Fibroblast of peridontal ligament (primary cell): ENCODE measurements at regions not wholly inside any gene's neighbourhood (a gene's known extent, or its start where the extent isn't known, plus 50 kb on each side); places are given as distances from the start of the nearest gene placed in this dataset.

ENCODE experiments used
- DNase-seq: peaks from one replicate; pipeline ENCODE4 v3.0.0-alpha.2; 2010; ENCODE audit errors: extremely low read depth

DNA sequence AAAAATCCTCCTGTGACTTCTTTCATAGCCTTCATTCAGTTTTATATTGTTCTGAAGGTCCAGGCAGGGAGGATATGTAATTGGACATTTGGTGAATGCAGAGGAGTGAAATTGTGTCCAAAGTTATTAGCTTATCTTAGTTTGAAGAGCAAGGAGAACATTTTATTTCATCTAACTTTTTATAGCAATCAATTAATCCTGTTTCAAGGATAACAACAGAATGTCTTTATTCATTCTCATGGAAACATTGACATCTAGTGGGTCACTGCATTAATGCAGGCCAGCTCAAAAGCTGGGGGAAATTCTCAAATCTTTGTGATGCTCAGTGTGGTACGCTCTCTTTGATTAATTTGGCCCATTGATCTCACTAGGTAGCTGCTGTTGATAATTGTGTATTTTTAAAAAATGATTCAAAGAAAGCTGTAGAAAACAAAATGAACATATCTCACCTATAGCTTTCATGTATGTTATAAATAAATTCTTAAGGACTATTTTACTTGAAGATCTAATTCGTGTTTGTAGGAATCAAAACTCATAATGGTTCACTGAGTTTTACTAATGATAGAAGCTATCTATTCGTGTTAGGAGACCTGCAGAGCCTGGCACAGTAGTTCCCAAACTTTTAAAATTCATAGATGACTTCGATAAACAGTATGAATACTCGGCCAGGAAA, 150.8 kb upstream of the KCNMB2 start:
- peak; percentile 80 for DNase-seq

DNA sequence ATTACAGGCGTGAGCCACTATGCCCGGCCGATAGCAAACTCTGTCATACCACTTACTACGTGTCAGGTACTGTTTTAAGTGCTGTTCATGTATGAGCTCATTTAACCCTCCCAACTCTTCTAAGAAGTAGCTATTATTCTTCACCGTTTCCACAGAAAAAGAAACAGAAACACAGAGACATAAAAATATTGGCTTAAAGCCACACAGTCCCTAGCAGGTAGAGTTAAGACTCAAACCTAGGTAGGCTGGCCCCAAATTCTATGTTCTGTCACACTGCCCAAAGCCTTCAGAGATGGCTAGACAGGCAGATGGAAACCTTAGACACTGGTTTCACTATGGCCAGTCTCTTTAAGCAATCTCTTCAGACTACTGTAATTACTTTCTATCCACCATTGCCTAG, 149.8 kb upstream of the KCNMB2 start:
- DNase-seq, result no peak

DNA sequence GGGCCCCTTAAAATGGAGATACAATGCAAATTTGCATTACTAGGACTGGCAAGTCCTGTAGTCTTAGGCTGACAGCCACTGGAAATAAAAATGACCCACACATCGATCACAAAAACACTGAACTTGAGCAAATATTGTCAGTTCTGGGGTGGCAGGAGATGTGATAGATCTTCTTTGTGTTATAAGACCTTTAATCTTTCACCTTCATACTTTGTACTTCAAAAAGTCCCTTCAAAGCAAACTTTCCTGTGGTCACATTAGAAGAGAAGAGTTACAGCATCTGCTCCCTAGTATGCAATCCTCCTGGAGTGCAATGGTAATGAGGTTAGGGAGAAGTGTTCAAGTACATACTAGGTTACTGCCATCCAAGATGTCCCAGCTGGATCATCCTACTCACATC, 149.4 kb upstream of the KCNMB2 start:
- no peak for DNase-seq

DNA sequence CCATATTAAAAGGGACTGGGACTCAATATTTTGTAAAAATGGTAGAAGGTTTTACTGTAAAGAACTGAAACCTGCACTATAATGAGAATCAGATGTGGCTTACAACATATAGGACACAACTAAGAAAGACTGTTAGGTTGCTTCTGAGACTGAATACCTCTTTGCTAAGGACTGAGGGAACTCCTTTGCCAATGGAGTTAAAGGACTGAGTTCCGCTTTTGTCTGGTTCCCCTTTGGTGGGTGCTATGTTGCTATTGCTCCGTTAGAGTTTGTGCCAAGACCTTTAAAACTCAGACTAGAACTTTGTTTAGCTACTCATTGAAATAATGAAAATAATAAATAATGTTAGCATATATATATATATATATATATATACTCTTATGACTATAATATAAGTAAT, 147.8 kb upstream of the KCNMB2 start:
- no peak for DNase-seq

DNA sequence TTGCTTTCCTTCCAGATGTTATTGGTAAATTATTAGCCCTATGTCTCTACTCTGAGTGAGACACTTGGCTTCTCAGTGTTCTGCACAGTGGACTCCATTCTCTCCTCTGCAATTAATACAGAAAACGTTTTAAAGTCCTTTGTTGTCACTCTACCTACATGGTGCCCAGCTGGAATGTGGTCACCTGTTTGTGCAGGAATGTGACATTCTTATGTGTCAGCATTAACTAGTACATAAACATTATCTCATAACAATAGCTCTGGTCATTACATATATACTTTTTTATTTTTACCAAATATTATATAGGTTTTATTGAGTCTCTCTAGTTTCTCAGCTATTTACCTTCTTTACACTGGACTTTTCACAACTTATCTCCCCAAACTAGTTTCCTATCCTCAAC, 147.0 kb upstream of the KCNMB2 start:
- no peak for DNase-seq

DNA sequence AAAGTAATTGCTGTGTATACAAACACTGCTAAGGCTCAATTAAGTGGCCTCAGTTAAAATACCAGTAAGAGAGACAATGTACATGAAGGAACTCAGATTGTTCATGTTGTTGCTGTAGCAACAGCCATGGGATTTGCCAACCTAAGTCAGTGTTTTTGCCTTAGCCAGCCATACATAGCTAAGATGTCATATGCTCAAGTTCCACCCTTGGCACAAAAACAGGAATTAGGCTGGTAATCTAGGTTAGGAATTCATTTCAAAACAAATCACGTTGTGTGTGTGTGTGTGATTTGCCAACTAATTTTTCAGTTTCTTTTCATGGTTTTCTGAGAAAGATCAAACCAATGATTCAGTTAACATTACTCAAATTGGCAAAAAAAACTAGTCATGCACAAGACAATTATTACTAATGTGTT, 143.7 kb upstream of the KCNMB2 start:
- peak; percentile 96 for DNase-seq

DNA sequence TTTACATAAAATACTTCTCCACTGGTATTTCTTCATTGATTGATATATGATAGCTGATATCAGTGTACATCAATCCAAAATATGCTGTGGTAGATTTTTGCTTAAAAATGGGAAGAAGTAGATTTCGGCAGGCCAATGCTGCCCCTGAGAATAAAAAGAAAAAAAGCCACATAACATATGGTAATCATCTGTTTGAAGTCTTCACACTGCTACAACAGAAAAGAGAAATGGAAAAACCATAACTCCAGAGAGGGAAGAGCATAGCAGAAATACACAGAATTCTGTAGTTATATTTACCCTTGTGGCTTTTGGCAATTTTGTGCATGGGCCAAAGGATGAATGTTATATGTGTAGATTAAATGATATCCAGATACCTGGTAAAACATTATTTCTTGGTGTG, 143.1 kb upstream of the KCNMB2 start:
- peak; percentile 44 for DNase-seq

DNA sequence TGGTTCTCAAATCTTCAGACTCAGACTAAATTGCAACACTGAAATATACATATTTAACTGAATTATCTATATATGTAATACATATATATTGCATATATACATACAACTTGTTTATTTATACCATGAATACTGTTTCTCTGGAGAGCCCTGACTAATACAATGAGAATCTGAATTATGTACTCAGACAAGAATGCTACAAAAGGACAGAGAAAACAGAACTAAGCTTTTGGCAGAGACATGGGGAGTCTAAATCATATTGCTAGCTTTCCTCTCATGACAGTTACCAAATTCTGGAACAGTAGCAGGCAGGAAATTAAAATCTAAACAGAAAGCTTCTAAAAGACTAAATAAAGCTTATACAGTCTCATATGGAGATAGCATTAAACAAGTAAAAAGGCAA, 142.4 kb upstream of the KCNMB2 start:
- DNase-seq, result peak; percentile 86

DNA sequence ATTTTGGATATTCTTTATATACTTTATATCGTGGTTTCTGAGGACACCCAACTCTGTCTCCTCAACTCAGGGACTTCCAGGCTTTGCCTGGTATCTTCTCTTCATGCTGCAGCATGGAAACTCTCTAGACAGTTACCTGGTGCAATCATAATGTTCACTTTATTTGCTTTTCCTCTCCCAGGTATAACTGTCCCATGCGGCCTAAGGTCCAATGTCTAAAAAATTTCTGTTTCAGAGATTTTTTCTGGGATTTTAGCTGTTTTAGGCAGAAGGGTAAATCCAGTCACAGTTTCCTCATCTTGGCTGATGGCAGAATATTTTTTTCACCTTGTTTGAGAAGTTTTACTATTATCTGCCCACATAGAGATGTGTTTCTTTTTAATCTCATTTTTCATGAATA, 139.9 kb upstream of the KCNMB2 start:
- DNase-seq, result no peak

DNA sequence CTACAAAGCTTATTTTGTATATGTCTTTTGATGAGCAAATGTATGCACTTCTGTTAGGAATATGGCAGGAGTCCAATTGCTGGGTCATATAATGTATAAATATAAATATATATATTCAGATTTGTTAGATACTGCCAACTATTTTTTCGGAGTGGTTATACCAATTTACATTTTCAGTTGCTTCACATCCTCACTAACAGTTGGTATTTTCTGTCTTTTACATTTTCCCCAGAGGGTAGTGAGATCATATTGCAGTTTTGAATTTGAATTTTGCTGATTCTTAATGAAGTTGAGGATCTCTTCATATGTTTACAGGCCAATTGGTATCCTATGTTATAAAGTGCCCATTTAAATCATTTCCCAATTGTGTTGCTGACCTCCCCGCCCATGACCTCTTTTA, 139.0 kb upstream of the KCNMB2 start:
- no peak for DNase-seq

DNA sequence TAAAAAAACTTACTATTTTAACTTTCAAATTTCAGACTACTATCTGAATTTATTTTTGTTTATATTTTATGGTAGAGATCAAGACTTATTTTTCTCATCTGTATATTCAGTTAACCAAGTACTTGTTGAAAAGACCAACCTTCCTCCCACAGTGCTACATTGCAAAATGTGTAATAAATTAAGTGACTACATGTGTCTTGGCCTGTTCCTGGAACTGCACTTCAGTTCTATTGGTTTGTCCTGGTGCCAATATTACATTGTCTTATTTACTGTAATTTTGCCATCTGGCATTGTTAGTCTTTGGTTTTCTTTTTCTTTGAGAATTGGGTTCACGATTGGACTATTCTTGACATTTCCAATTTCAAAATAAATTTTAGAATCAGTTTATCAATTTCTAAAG, 138.4 kb upstream of the KCNMB2 start:
- peak; percentile 71 for DNase-seq

DNA sequence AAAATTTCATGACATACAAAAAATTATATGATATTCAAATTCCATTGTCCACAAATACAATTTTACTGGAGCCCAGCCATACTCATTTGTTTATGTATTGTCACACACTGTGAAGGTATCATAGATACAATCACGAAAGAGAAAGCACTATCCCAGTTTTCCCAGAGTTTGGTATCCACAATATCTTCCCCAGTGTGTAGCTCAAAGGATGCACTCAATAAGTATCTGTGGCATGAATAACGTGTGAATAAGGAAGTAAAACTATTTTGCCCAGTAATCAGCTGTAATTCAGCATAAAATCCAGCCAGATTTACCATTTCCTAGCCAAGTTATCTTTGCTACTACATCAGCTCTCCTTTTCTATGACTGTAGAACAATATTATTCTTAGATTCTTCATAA, 131.3 kb upstream of the KCNMB2 start:
- peak; percentile 45 for DNase-seq

DNA sequence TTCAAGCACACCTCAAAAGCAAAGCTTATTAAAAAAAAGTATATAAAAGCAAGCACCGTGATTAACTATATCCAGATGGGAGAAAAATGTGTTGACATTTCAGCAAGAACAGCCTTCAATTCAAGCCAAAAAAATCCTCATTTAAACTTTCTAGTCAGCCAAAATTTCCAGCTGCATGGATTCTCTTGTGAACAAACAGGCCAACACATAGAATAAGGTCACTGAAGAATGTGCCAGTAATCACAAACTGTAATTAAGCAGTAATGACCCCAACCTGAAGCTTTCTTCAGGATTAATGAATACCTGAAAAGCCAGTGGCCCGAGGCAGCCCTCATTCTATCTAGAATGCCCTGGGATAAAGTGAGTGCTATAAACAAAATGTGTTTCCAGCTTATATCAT, 130.7 kb upstream of the KCNMB2 start:
- peak; percentile 75 for DNase-seq

DNA sequence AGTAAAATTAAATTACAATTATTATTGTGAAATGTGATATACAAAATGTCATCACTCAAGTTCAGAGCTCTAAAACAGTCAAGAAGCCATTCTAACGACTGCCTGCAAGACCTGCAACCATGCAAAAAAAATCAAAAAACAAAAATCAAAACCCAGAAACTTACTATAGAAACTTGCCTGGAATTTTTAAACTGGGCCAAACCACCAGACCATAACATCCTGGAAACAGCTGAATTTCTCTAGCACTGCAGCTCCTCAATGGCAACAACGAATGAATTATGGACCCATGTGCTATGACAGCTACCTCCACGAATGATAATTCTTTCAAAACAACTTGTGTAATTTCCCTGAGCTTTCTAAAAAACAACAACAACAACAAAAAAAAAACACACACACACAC, 130.0 kb upstream of the KCNMB2 start:
- peak; percentile 75 for DNase-seq

DNA sequence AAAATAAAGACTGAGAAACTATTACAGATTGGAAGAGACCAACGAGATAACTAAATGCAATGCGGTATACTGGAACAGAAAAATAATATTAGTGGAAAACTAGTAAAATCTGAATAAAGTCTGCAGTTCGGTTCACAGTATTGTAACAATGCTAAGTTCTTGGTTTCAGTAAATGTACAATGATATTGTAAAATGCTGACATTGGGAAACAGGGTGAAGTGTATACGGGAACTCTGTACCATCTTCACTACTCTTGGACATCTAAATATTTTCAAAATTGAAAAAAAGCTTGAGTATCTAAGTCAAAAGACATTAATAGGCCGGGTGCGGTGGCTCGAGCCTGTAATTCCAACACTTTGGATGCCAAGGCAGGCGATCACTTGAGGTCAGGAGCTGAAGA, 120.9 kb upstream of the KCNMB2 start:
- DNase-seq, result no peak

DNA sequence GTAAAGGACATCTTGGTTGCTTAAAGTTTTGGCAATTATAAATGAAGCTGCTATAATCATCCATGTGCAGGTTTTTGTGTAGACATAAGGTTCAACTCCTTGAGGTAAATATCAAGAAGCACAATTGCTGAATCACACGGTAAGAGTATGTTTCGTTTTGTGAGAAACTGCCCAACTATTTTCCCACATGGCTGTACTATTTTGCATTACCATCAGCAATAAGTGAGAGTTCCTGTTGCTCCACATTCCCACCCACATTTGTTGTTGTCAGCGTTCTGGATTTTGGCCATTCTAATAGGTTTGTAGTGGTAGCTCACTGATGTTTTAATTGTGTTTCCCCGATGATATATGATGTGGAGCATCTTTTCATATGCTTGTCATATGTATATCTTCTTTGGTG, 118.5 kb upstream of the KCNMB2 start:
- DNase-seq, result no peak

DNA sequence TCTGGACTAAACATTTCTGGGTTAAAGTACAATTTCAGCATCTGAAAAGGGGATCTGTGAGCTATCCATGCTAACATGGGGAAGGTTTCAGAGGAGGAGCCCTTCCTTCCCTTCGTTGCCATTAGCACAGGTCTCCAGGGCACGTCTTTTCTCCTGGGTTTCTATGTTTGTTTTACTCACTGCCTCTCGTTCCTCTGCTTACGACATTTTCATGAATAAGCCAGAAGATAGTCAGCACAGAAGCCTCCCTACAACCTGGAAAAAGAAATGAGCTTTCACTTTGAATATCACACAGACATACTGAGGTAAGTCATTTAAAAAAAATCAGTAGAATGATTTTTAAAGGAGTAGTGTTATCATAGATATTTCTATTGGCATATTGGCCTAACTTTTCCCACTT, 117.2 kb upstream of the KCNMB2 start:
- DNase-seq, result peak; percentile 60

DNA sequence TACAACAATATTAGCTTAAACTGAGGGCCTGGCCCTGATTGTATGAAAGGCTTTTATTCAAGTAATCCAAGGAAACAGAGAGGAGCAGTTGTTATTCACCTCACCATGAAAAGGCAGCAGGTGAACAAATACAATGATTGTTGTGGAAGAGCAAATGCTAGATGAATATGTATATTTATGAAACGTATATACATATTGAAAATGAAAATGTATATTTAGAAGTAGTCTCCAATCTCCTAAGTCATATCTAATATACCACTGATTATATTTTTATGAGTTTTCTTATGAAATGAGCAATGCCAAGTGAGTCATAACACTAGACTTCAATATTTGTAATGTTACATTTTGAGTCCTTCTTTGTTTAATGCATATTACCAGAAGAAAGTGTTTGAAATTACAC, 116.2 kb upstream of the KCNMB2 start:
- no peak for DNase-seq

DNA sequence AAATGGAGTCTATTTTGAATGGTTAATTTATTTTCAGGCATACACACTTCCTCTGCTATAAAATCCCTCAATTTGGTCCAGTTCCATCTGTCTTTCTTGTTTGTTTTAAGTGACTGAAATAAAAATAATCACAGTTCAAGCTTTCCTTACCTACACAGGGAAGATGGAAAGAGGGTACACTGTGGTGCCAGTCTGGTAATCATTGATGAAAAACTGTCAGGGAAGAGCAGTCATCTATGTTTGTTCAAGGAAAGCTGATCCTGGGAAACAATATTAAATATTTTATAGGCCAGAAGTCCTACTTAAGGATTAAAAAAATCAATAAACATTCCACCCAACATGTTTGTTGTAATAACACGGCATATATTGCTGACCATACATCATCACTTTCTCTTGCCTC, 115.2 kb upstream of the KCNMB2 start:
- DNase-seq, result no peak

DNA sequence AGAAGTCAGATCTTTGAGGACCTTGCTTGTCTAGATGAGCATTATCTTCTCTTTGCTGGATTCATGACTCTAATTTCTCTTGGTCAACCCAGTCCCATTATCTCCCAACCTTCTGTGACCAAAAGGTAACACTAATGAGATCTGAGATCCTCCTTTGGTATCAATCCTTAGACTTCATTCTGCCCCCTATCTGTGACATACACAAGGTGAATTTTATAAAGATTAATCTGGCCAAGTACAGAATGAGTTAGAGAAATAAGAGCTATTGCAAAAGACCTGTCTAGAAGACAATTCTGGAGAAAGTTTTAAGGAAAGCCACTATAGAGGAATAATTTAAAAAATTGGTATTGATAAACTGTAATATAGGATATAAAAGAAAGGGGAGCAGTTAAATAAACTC, 113.8 kb upstream of the KCNMB2 start:
- no peak for DNase-seq

DNA sequence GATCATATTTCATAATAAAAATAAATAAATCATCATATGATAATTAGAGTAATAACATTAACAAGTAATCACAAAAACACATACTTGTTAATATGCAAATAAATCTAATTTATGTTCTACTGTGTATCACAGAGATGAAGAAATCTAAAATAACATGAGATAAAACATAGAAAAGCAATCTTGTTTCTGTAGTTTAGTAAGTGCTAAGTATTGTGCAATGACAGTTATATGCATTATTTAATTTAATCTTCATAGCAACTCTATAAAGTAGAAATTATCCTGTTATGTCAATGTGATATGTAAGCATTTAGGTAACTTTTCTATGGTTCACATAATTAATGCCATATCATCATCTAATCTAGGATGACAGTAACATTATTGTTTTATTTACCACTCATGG, 108.2 kb upstream of the KCNMB2 start:
- DNase-seq, result no peak

DNA sequence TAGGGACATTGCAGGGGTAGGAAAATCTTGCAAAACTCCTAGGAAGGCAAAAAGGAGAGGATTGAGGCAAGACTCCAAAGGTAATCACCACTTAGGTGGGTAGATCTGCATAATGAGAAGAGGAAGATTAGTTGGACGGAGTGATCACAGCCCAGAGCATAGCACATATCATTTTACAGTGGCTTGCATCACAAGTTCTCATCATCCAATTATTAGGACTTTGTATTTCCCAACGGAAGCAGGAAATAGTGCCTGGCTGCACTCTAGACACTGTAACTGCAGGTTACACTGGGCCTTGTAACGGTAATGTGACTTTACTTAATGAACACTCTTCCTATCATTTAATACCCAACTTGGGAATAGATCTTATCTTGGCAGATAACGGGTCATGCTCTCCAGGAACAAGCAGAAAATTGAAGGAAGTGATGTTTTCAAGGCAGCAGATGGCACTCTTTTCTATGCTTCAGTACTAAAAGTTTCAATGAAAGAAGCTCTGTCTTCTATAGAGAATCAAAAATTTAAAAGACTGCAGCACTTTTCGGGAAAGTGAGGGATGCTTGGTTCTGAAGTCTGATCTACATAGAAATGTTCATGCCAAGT, 101.9 kb upstream of the KCNMB2 start:
- DNase-seq, result peak; percentile 54

DNA sequence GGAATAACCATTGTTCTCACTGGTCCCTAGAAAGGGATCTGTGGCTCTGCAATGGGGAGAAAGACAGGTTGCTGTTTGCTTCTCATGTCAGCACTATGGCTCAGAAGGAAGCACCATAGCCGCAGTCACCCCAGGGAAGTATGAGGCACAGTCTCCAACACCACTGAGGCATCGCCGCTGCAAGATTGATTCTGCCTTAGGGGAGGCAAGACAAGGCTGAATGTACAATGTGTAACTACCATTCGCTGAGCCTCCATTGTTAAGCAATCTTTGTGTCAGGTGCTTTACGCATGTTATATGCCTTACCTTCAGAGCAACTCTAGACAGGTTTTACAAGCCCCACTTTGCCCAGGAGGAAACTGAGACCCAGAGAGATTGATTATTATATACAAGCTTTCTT, 100.7 kb upstream of the KCNMB2 start:
- no peak for DNase-seq

DNA sequence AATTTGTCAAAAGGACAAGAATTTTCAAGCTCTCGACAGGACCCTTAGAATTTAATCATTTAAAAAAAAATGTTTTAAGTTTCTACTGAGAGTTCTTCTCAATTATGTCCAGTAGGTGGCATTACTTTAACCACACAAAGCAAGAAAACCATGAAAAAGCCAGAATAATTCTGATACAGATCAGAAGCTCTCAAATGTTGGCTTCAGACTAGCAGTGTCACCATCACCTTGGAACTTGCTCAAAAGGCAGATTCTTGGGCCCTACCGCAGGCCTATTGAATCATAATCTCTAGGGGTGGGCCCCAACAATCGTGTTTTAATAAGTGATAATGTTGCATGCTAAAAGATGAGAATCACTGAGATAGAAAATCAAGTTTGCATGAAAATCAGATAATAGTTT, 99.5 kb upstream of the KCNMB2 start:
- peak; percentile 83 for DNase-seq
